AG10803 (cell line): ENCODE measurements at regions not wholly inside any gene's neighbourhood (a gene's known extent, or its start where the extent isn't known, plus 50 kb on each side); places are given as distances from the start of the nearest gene placed in this dataset.
A peak's percentile ranks its signal among the peaks of the same experiment; 100 is the strongest.

Source experiments
- DNase-seq: peaks from one replicate; pipeline ENCODE4 v3.0.0; 2010; ENCODE audit warnings: low read depth
- H3K4me3 ChIP-seq: 2 replicates; pipeline ENCODE4 v1.5.1; 2011; ENCODE audit warnings: mild to moderate bottlenecking, low read length, control low read depth
- CTCF ChIP-seq: conservative IDR thresholded peaks from 2 replicates; pipeline ENCODE4 v1.5.1; 2011; ENCODE audit warnings: mild to moderate bottlenecking, low read length, control low read depth, inconsistent platforms

- peak; percentile 14 for DNase-seq
- no peak overlapping the region for H3K4me3 ChIP-seq
- no peak for TF ChIP-seq CTCF
Measured at GRCh38 chr11:28606930-28607329, 498.7 kb downstream of the METTL15 start.

DNA sequence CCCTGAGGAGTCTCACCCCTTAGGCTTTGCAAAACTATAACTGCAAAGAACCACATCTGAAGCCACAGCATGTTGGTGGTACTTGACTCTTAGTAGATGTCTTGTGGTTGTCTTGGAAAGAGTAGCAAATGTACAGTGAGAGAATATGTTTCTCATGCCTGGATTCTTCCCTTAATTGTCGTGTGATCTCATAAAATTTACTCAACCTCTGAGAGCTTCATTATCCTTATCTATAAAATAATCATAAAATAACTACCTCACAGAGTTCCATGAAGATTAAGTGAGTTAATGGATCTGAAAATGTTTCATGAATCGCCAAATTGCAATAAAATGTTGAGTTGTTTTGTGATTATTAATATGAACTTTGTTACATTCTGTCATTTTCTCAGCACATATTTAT, 491.5 kb downstream of the METTL15 start:
- no peak for DNase-seq
- H3K4me3 ChIP-seq = no peak overlapping the region
- TF ChIP-seq CTCF = no peak

GRCh38 chr11:28598531-28598930, 490.3 kb downstream of the METTL15 start:
- no peak overlapping the region for H3K4me3 ChIP-seq
- no peak for TF ChIP-seq CTCF
- peak; percentile 37 for DNase-seq

DNA sequence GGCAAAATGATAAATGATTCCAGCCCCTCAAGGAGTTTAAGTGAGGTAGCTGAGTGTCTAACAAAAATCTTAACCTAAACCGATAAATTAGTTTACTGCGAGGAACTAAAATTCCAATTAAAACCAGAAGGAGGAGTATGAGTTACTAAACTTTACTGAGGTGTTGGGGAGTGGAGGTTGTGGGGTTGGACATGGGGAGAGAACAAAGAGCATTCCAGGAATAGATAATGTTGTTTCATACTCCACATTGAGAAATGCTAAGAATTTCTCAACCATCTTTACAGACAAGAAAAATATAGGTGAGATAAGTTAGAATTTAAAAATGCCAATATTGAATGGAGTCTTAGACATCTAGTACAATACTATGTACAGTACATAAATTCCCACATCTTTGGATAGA, 488.6 kb downstream of the METTL15 start:
- no peak for TF ChIP-seq CTCF
- peak; percentile 3 for DNase-seq
- H3K4me3 ChIP-seq = no peak overlapping the region

GRCh38 chr11:28592141-28592540, 484.0 kb downstream of the METTL15 start:
- DNase-seq = no peak
- no peak overlapping the region for H3K4me3 ChIP-seq
- TF ChIP-seq CTCF = no peak

- no peak for TF ChIP-seq CTCF
- DNase-seq = peak; percentile 41
- no peak overlapping the region for H3K4me3 ChIP-seq
Measured at GRCh38 chr11:28584992-28585391, 476.8 kb downstream of the METTL15 start.

DNA sequence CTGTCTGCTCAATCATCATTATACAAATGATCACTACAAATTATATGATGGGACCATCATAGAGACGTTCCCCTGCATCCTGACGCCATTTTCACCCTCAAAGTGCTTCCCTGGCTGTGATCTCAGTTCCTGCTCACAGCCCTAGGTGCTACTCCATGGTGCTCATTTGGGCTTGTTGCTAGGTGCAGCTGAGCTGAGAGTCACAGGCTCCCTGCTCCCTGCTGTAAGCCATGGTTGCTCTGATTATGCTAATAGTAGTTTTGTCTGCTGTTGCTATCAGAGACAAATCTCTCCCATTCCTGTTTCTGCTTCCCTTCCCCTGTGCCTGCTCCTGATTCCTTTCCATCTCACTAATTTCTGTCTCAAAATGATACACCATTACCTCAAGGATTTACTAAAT, 474.3 kb downstream of the METTL15 start:
- DNase-seq = no peak
- no peak overlapping the region for H3K4me3 ChIP-seq
- no peak for TF ChIP-seq CTCF
